GM12892 (cell line): ENCODE measurements at regions not wholly inside any gene's neighbourhood (a gene's known extent, or its start where the extent isn't known, plus 50 kb on each side); places are given as distances from the start of the nearest gene placed in this dataset.

Source experiments
- POLR2A ChIP-seq: IDR thresholded peaks from 2 replicates; pipeline ENCODE4 v1.6.1; 2011; ENCODE audit warnings: low read depth, low read length, control low read depth
- TAF1 ChIP-seq: IDR thresholded peaks from 2 replicates; pipeline ENCODE4 v1.6.1; 2011; ENCODE audit warnings: low read depth, mild to moderate bottlenecking, control low read depth, low read length, borderline replicate concordance

DNA sequence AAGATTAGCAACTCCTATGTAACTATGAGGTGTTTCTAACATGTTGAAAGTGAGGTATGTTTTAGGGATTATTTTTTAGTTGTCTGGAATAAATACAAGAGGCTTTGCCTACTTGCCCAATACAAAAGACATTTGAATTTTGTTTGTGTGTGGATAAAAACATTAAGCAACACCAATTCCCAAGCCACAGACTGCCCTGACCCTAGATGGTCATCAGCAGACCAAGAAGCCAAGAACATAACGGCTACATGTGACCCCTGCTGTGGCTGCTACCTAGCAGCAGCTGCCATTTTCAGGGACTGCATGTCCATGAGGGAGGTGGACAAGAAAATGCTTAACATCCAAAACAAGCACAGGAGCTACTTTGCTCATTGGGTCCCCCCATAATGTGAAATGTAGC, 70.5 kb upstream of the QRFPR start:
- no peak for TF ChIP-seq POLR2A
- TF ChIP-seq TAF1 = no peak
